OCI-LY7 (cell line): ENCODE measurements at regions not wholly inside any gene's neighbourhood (a gene's known extent, or its start where the extent isn't known, plus 50 kb on each side); places are given as distances from the start of the nearest gene placed in this dataset.

Source experiments
- BruUV-seq: library from RNA; stranded (reverse); fragments of 400-500 nt; replicated peaks from 2 replicates; lab custom pipeline; 2021; lab: Mats Ljungman, UMichigan
- CTCF ChIA-PET: fragments of 300-600 bp; sonication (Branson Sonifier 250); formaldehyde crosslinking; loops from one replicate; lab custom pipeline; 2022; ENCODE audit warnings: antibody characterized with exemption; ENCODE audit not compliant: unreplicated experiment; lab: Charles Lee
- POLR2A ChIA-PET: fragments of 300-600 bp; sonication (Branson Sonifier 250); formaldehyde crosslinking; loops from one replicate; lab custom pipeline; 2022; ENCODE audit warnings: antibody characterized with exemption; lab: Charles Lee
- DNase-seq: peaks from one replicate; pipeline ENCODE4 v3.0.0-alpha.2; 2015; ENCODE audit warnings: low spot score
- H2AFZ ChIP-seq: fragments of 200-600 bp; sonication (generic), shearing (Covaris generic); 2 replicates; pipeline ENCODE4 v1.6.1; 2014; ENCODE audit warnings: mild to moderate bottlenecking, antibody characterized with exemption, low read length, moderate library complexity
- H3K27ac ChIP-seq: fragments of 200-600 bp; sonication (generic); 2 replicates; pipeline ENCODE4 v1.5.1; 2014; ENCODE audit warnings: mixed run types, low read depth, mild to moderate bottlenecking, moderate library complexity, low read length, inconsistent platforms; ENCODE audit not compliant: poor library complexity, severe bottlenecking
- H3K36me3 ChIP-seq: fragments of 200-600 bp; sonication (generic); 2 replicates; pipeline ENCODE4 v1.6.1; 2014; ENCODE audit warnings: mild to moderate bottlenecking, antibody characterized with exemption, low read length, moderate library complexity, mixed read lengths; ENCODE audit not compliant: insufficient read depth
- H3K4me1 ChIP-seq: fragments of 200-600 bp; sonication (generic); 2 replicates; pipeline ENCODE4 v1.5.1; 2014; ENCODE audit warnings: mild to moderate bottlenecking, low read length; ENCODE audit not compliant: insufficient read depth, poor library complexity, severe bottlenecking
- H3K4me2 ChIP-seq: fragments of 200-600 bp; sonication (generic); 2 replicates; pipeline ENCODE4 v1.6.1; 2014; ENCODE audit warnings: mild to moderate bottlenecking, low read length
- H3K4me3 ChIP-seq: fragments of 200-600 bp; sonication (generic); 2 replicates; pipeline ENCODE4 v1.5.1; 2014; ENCODE audit warnings: mild to moderate bottlenecking, low read depth, low read length; ENCODE audit not compliant: poor library complexity, severe bottlenecking
- H3K79me2 ChIP-seq: fragments of 200-600 bp; sonication (generic); 2 replicates; pipeline ENCODE4 v1.6.1; 2016; ENCODE audit warnings: low read depth, mild to moderate bottlenecking, low read length, moderate library complexity, mixed read lengths; ENCODE audit not compliant: insufficient read depth
- H3K9me2 ChIP-seq: fragments of 200-600 bp; sonication (generic); 2 replicates; pipeline ENCODE4 v1.6.1; 2016; ENCODE audit warnings: mild to moderate bottlenecking, low read length, mixed read lengths; ENCODE audit not compliant: insufficient read depth
- H3K9me3 ChIP-seq: fragments of 200-600 bp; sonication (generic); 2 replicates; pipeline ENCODE4 v1.6.1; 2014; ENCODE audit warnings: mild to moderate bottlenecking, mixed run types, low read length, mixed read lengths
- H4K20me1 ChIP-seq: fragments of 200-600 bp; sonication (generic); 2 replicates; pipeline ENCODE4 v1.6.1; 2014; ENCODE audit warnings: mild to moderate bottlenecking, antibody characterized with exemption, low read length, moderate library complexity, mixed read lengths; ENCODE audit not compliant: insufficient read depth
- CTCF ChIP-seq: fragments of 200-600 bp; sonication (generic); conservative IDR thresholded peaks from 2 replicates; pipeline ENCODE4 v1.5.1; 2014; ENCODE audit warnings: mild to moderate bottlenecking, antibody characterized with exemption, low read length, moderate library complexity, mixed read lengths
- EZH2phosphoT487 ChIP-seq: fragments of 200-600 bp; sonication (generic); IDR thresholded peaks from 2 replicates; pipeline ENCODE4 v1.6.1; 2018; ENCODE audit warnings: low read depth, borderline replicate concordance, mild to moderate bottlenecking, mixed run types, antibody characterized with exemption, low read length, moderate library complexity, mixed read lengths
- intact Hi-C: fragments of 100-400 bp; cut with micrococcal nuclease; formaldehyde crosslinking; loops from one replicate; pipeline ENCODE4 v1.10.0; 2022; ENCODE audit not compliant: unreplicated experiment

GRCh38 chr6:163707387-163708355 lies 293.2 kb downstream of the QKI start:
- H3K79me2 ChIP-seq = no peaks in the 10 kb centered on the region
- no TSS peak for BruUV-seq
- H3K4me2 ChIP-seq = peak overlapping the region; percentile 70
- DNase-seq = peak; percentile 77
- ChIA-PET POLR2A (interaction anchor here (0.6 to 5.0 kb wide), 14 partner anchors 9 to 59 kb away, joined by 3 to 38 read pairs (median 5); no protein-coding TSS in a partner anchor), CTCF (interaction anchor here (0.5 to 1.8 kb wide), 2 partner anchors 10 to 104 kb away, joined by 3 to 6 read pairs; no protein-coding TSS in a partner anchor)
- H4K20me1 ChIP-seq = no peaks in the 10 kb centered on the region
- peak overlapping the region; percentile 38 for H3K4me3 ChIP-seq
- H3K9me2 ChIP-seq = no peaks in the 10 kb centered on the region
- no peaks in the 10 kb centered on the region for H3K9me3 ChIP-seq
- intact Hi-C loops = loop anchor here (2.0 kb wide), 1 partner anchor 107 kb away; no protein-coding TSS in a partner anchor
- TF ChIP-seq EZH2phosphoT487 (no peak), CTCF (peak; percentile 68)
- H3K27ac ChIP-seq = peak overlapping the region; percentile 73
- H3K4me1 ChIP-seq = peaks cover 100% of the 10 kb centered on the region
- peak overlapping the region; percentile 74; the same call in 1 of the 2 replicates for H2AFZ ChIP-seq
- no peaks in the 10 kb centered on the region; the same call in 1 of the 2 replicates for H3K36me3 ChIP-seq

- intact Hi-C loops = loop anchor here (1.0 kb wide), 1 partner anchor 39 kb away; no protein-coding TSS in a partner anchor
- H2AFZ ChIP-seq = peak overlapping the region; percentile 74; the same call in 1 of the 2 replicates
- H3K9me2 ChIP-seq = no peaks in the 10 kb centered on the region
- H4K20me1 ChIP-seq = no peaks in the 10 kb centered on the region
- H3K4me2 ChIP-seq = peak overlapping the region; percentile 70
- peak overlapping the region; percentile 73 for H3K27ac ChIP-seq
- H3K9me3 ChIP-seq = no peaks in the 10 kb centered on the region
- H3K4me1 ChIP-seq = peaks cover 97% of the 10 kb centered on the region
- peak overlapping the region; percentile 38 for H3K4me3 ChIP-seq
- DNase-seq = no peak
- no TSS peak for BruUV-seq
- H3K79me2 ChIP-seq = no peaks in the 10 kb centered on the region
- TF ChIP-seq EZH2phosphoT487 = no peak
- TF ChIP-seq CTCF = no peak
- CTCF ChIA-PET = no interaction called here
- POLR2A ChIA-PET = interaction anchor here (0.6 to 4.4 kb wide), 12 partner anchors 8 to 54 kb away, joined by 3 to 18 read pairs (median 4); no protein-coding TSS in a partner anchor
- no peaks in the 10 kb centered on the region; the same call in 1 of the 2 replicates for H3K36me3 ChIP-seq
Observed at GRCh38 chr6:163706500-163707087, 292.1 kb downstream of the QKI start.
